ENCODE measurements at regions not wholly inside any gene's neighbourhood (a gene's known extent, or its start where the extent isn't known, plus 50 kb on each side); places are given as distances from the start of the nearest gene placed in this dataset.
"Not testable (repeated sequence)": the region's sequence is repeated elsewhere in the genome, so short reads cannot be mapped to it uniquely, and the experiment has no call there.

- DNase-seq = no peak
Measured at GRCh38 chr15:69660114-69660513, 207.5 kb downstream of the RPLP1 start.

- no peak for DNase-seq
Measured at GRCh38 chr15:69660658-69661405, 208.2 kb downstream of the RPLP1 start.

- DNase-seq = no peak
Measured at GRCh38 chr15:69661446-69661845, 208.8 kb downstream of the RPLP1 start.

- no peak for DNase-seq
Measured at GRCh38 chr15:69661871-69662644, 209.4 kb downstream of the RPLP1 start.

GRCh38 chr15:69662645-69663000 is 210.0 kb downstream of the RPLP1 start:
- no peak for DNase-seq

- no peak for DNase-seq
Measured at GRCh38 chr15:69663441-69663840, 210.8 kb downstream of the RPLP1 start.

- no peak for DNase-seq
Measured at GRCh38 chr15:69663982-69664381, 211.4 kb downstream of the RPLP1 start.

- DNase-seq = no peak
Measured at GRCh38 chr15:69664572-69665571, 212.3 kb downstream of the RPLP1 start.

- DNase-seq = no peak
Measured at GRCh38 chr15:69665641-69666111, 213.1 kb downstream of the RPLP1 start.

GRCh38 chr15:69666441-69666882 is 213.8 kb downstream of the RPLP1 start:
- no peak for DNase-seq

GRCh38 chr15:69666921-69667811 is 214.5 kb downstream of the RPLP1 start:
- no peak for DNase-seq

- DNase-seq = no peak
Measured at GRCh38 chr15:69668039-69668705, 215.6 kb downstream of the RPLP1 start.

GRCh38 chr15:69668963-69669362 is 216.3 kb downstream of the RPLP1 start:
- no peak for DNase-seq

GRCh38 chr15:69669446-69669845 is 216.8 kb downstream of the RPLP1 start:
- no peak for DNase-seq

GRCh38 chr15:69673291-69673881 is 220.8 kb downstream of the RPLP1 start:
- no peak for DNase-seq

GRCh38 chr15:69675731-69676130 is 223.1 kb downstream of the RPLP1 start:
- DNase-seq = no peak

- no peak for DNase-seq
Measured at GRCh38 chr15:69677403-69677802, 224.8 kb downstream of the RPLP1 start.

- DNase-seq = no peak
Measured at GRCh38 chr15:69679623-69680228, 227.1 kb downstream of the RPLP1 start.

GRCh38 chr15:69684823-69685222 is 232.2 kb downstream of the RPLP1 start:
- not testable (repeated sequence) for DNase-seq

All from SHP77 (cell line).